ENCODE measurements at regions not wholly inside any gene's neighbourhood (a gene's known extent, or its start where the extent isn't known, plus 50 kb on each side); places are given as distances from the start of the nearest gene placed in this dataset.
"Not testable (repeated sequence)": the region's sequence is repeated elsewhere in the genome, so short reads cannot be mapped to it uniquely, and the experiment has no call there.

GRCh38 chr14:23750357-23750756 is 114.2 kb downstream of the DHRS2 start:
- intact Hi-C loops (cut with micrococcal nuclease): no loop called here

- intact Hi-C loops (cut with micrococcal nuclease): no loop called here
Measured at GRCh38 chr14:23751616-23752015, 115.5 kb downstream of the DHRS2 start.

- intact Hi-C loops (cut with micrococcal nuclease): no loop called here
Measured at GRCh38 chr14:23763394-23763793, 127.2 kb downstream of the DHRS2 start.

- intact Hi-C loops (cut with micrococcal nuclease): no loop called here
Measured at GRCh38 chr14:23766737-23767401, 130.7 kb downstream of the DHRS2 start.

- intact Hi-C loops (cut with micrococcal nuclease): not testable (repeated sequence)
Measured at GRCh38 chr14:23769221-23769728, 133.1 kb downstream of the DHRS2 start.

GRCh38 chr14:23773981-23774380 is 137.8 kb downstream of the DHRS2 start:
- intact Hi-C loops (cut with micrococcal nuclease): no loop called here

- intact Hi-C loops (cut with micrococcal nuclease): no loop called here
Measured at GRCh38 chr14:23776296-23776695, 140.1 kb downstream of the DHRS2 start.

GRCh38 chr14:23785208-23785607 is 149.0 kb downstream of the DHRS2 start:
- intact Hi-C loops (cut with micrococcal nuclease): no loop called here

GRCh38 chr14:23787436-23787835 is 151.3 kb downstream of the DHRS2 start:
- intact Hi-C loops (cut with micrococcal nuclease): no loop called here

GRCh38 chr14:23789696-23790095 is 153.5 kb downstream of the DHRS2 start:
- intact Hi-C loops (cut with micrococcal nuclease): no loop called here

GRCh38 chr14:23793532-23793931 is 157.4 kb downstream of the DHRS2 start:
- intact Hi-C loops (cut with micrococcal nuclease): no loop called here

- intact Hi-C loops (cut with micrococcal nuclease): no loop called here
Measured at GRCh38 chr14:23800811-23801210, 152.8 kb upstream of the DHRS4 start.

- intact Hi-C loops (cut with micrococcal nuclease): no loop called here
Measured at GRCh38 chr14:23801766-23802165, 151.8 kb upstream of the DHRS4 start.

GRCh38 chr14:23804817-23805216 is 148.8 kb upstream of the DHRS4 start:
- intact Hi-C loops (cut with micrococcal nuclease): no loop called here

- intact Hi-C loops (cut with micrococcal nuclease): no loop called here
Measured at GRCh38 chr14:23805761-23806160, 147.8 kb upstream of the DHRS4 start.

- intact Hi-C loops (cut with micrococcal nuclease): no loop called here
Measured at GRCh38 chr14:23814527-23815256, 138.9 kb upstream of the DHRS4 start.

- intact Hi-C loops (cut with micrococcal nuclease): no loop called here
Measured at GRCh38 chr14:23816371-23816770, 137.2 kb upstream of the DHRS4 start.

- intact Hi-C loops (cut with micrococcal nuclease): no loop called here
Measured at GRCh38 chr14:23817164-23817767, 136.3 kb upstream of the DHRS4 start.

GRCh38 chr14:23827100-23827892 is 126.3 kb upstream of the DHRS4 start:
- intact Hi-C loops (cut with micrococcal nuclease): no loop called here

GRCh38 chr14:23828001-23828400 is 125.6 kb upstream of the DHRS4 start:
- intact Hi-C loops (cut with micrococcal nuclease): no loop called here

- intact Hi-C loops (cut with micrococcal nuclease): no loop called here
Measured at GRCh38 chr14:23828616-23829015, 125.0 kb upstream of the DHRS4 start.

Data from T-helper 2 cell treated with Interferon-gamma antibody and Interleukin-4, amounts not matched to agents 100 ng/mL and 5 ng/mL, for 36 hours (primary cell).